NCI-H2081 (cell line): ENCODE measurements at regions not wholly inside any gene's neighbourhood (a gene's known extent, or its start where the extent isn't known, plus 50 kb on each side); places are given as distances from the start of the nearest gene placed in this dataset.
A peak's percentile ranks its signal among the peaks of the same experiment; 100 is the strongest.

Experiments used
- DNase-seq, 2 experiments: peaks; one replicate each; lab custom pipeline; 2025; lab: John Stamatoyannopoulos, UW

- DNase-seq = peak in 1 of 2 experiments; percentile 42
Measured at GRCh38 chr2:147133286-147133908, 711.4 kb upstream of the ACVR2A start.

DNA sequence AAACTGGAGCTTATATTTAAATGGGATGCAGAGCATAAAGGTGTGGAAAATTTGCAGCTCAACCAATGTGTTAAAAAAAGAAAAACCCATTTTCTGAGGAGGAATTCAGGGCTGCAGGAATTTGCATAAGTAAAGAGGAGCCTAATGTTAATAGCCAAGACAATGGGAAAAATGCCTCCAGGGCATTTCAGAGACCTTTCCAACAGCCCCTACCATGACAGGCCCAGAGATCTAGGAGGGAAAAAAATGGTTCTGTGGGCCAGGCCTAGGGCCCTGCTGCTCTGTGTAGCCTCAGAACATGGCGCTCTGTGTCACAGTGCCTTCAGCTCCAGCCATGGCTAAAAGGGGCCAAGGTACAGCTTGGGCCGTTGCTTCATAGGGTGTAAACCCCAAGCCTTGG is 719.7 kb upstream of the ACVR2A start:
- no peak for DNase-seq

GRCh38 chr2:147122944-147123343 is 721.9 kb upstream of the ACVR2A start:
- DNase-seq = no peak

DNA sequence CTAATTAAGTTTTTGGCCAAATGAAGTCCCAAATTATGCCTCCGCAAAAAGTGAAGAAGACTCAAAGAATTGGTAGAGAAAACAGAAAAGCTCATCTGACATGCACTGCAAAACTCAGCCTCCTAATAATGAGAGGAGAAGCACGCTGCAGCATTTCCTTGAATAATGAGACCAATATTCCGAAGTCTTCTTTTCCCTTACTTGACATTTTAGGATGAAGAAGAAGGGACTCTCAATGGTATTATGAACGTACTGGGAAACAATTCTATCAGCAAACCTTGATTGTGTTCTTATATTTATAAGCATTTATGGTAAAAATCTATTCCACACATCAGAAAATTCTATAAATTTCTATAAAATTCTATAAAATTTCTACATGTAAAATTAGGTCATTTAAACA is 733.9 kb upstream of the ACVR2A start:
- no peak for DNase-seq

DNA sequence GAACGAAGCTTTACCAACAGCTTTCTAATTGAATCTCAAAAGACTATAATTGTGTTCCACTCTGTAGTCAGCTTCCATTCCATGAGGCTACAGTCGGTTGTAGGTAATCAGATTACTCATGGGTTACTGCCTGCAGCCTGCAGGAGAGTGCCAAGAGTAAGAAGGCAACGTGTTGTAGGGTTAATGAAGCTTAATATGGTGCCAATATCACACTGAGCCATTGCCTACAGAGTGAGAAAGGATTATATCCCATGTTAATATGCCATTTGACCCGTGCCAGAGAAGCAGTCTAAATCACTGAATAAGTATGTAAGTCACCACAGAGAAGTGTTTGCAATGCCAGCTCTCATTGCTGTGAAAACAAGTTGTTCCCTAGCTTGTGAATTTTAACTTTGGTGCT is 734.5 kb upstream of the ACVR2A start:
- peak; percentile 29 to 77 for DNase-seq

GRCh38 chr2:147109291-147109690 is 735.5 kb upstream of the ACVR2A start:
- DNase-seq = no peak

- no peak for DNase-seq
Measured at GRCh38 chr2:147108548-147108947, 736.3 kb upstream of the ACVR2A start.

- DNase-seq = no peak
Measured at GRCh38 chr2:147101941-147102790, 742.7 kb upstream of the ACVR2A start.

- no peak for DNase-seq
Measured at GRCh38 chr2:147100406-147101035, 744.3 kb upstream of the ACVR2A start.

DNA sequence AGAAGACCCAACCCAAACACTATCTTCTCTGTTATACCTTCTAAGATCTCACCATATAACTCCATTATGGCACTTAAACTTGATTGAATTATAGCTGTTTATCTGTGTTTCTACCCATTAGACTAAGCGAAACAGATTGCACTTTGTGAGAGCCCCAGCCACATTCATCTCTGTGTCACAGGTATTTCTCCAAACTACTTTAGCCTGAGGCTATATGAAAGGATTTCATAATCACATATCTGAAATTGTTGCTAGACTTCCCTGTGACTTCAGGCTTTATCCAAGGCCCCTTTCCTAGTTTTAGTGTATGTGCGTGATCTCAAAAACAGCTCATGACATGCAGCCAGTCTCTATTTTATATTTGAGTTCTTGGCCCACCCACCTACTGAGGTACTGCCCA is 745.0 kb upstream of the ACVR2A start:
- no peak for DNase-seq

DNA sequence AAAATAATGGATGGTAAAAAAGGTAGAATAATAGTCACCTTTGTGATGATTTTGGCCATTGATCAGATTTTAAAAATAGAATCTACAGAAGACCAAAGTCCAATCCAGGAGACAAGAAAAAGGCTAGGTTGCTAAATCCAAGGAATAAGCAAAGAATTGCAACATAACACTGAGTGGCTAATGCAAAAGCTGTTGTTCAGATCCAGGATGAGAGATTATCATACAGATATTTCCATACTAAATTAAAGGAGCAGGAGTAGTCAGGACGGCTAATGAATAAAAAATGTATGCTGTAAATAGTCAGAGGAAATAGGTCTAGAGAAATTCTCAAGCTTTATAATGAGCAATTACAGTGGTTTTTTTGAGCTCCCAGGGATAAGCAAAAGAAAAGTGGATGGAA is 745.9 kb upstream of the ACVR2A start:
- DNase-seq = no peak

- no peak for DNase-seq
Measured at GRCh38 chr2:147097747-147098146, 747.1 kb upstream of the ACVR2A start.

DNA sequence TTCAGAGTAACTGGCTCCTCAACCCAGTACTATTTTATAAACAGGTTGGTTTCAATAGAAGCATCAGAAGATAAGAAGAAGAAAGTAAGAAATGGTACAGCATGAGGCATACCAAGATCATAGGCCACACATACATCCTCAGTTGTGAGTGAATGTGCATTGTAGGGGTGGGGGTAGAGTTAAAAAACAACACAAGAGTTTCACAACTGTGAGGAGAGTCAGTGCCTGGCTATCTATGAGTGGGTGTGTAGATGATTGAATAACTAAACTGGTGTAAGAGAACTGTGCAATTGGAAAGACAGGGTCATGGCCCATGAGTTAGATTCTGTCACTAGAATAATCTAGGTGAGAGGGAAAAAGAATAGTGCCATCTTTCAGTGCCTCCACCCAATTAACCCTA is 748.2 kb upstream of the ACVR2A start:
- no peak for DNase-seq

DNA sequence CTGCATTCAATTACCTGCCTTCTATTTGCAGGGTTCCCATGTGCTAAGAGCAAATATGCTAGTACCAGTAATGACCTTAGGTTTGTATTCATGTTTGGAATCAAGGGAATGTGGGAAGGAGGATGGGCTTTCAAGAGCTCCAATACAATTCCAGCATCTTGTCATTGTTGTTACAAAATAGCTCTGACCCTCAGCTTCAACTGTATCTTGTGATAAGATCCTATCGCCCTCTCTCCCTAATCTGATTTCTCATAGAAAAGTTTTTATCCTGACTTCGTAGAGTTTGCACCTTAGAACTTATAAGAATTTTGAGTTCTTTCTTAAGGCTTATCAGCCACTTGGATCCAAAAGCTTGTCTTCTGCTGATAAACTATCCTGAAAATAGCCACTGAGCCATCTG is 749.5 kb upstream of the ACVR2A start:
- no peak for DNase-seq

- DNase-seq = no peak
Measured at GRCh38 chr2:147094077-147094476, 750.8 kb upstream of the ACVR2A start.

DNA sequence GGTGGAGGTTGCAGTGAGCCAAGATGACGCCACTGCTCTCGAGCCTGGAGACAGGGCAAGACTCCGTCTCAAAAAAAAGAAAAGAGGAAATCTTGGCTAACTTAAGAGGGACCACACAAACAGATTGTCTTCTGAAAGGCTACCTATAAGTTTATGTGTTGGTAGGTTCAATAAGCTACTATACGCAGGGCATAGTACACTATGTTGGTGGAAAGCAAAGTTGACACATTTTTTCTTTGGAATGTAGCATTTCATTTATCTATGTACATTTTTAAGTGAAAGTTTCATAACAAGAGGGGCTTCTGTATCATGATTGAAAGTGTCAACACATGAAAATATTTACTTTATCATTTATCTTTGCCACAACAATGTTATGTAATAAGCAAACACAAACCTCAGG is 752.6 kb upstream of the ACVR2A start:
- DNase-seq = no peak

- DNase-seq = no peak
Measured at GRCh38 chr2:147091448-147091847, 753.4 kb upstream of the ACVR2A start.

GRCh38 chr2:147088871-147089270 is 756.0 kb upstream of the ACVR2A start:
- no peak for DNase-seq

GRCh38 chr2:147086715-147087114 is 758.1 kb upstream of the ACVR2A start:
- DNase-seq = no peak

DNA sequence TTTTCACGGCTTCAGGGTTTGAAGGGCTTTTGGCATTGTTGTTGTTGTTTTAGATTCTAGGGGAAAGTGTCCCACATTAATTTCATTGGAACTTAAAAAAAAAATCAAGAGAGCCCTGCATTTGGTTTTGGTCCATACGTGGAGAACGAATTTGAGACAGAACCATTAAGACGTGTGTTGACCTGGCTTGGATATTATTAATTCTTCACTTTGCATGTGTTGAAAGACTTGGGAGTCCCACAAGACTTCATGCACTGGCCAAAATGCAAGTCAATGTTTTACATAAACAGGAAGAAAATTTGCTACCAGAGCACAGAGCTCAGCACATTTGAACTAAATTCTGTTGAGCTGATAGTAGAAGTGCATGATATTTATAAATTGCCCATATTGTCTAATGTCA is 761.2 kb upstream of the ACVR2A start:
- no peak for DNase-seq

DNA sequence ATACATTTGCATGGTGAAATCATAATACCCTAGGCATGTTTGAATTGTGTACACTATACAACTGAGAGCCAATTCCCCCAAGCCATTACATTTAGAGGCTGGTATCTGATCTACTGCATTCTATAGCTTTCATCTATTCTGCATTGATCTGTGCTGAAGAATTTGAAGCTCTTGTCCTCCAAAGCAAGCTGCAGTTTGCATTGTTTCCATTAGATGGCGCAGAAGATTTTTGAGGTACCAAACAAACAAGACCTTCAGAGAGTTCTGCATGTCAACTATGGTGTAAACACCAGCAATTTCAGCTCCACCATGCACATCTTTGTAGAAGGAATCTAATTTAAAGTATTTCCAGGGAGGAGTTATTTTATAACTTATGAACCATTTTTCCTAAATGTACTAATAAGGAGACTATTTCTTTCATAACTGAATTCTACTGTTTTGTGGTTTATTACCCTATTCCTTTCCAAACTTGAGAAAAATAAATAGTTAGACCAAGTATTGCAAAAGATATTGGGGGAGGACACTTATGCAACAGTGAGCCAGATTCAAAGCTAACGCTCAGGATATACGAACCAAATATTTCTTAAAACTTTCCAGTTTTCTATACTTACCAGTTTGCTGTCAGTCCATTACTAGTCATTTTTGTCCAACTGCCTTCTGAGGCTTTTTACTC is 761.8 kb upstream of the ACVR2A start:
- DNase-seq = peak; percentile 50 to 74

DNA sequence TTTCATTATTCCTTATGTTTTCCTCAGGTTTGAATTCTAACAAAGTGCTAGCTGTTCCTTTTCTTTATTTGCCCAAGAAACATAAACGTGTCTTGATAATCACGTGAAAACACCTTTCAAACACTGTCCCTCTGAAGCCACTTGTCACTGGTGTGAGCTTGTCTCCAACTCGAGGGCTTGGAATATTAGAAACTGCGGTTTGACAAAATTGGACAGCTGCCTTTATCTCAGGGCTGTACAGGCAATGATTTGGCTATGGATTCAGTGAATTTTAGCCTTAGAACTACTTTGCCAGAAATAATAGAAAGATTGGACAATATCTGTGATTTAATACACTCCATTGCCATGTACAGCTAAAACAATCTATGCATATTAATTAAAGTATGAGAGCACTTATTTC is 763.0 kb upstream of the ACVR2A start:
- DNase-seq = no peak

DNA sequence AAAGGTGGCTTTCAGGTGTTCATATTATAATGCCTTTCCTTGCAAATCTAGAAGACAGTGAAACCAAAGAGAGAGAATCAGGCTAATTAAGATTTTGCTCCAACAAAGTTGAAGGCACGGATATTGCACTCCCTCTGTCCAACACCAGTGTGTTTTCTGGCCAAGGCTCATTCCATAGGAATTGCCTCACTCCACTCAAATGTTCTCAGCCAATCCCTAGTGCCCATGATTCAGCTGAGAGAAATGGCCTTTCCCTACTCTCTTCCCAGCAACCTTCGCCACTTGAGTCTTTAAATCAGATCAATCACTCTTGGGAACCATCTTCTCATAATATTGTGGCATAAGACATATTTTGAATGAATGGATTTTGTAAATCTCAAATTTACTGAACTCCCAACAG is 768.2 kb upstream of the ACVR2A start:
- DNase-seq = no peak
